ENCODE measurements at regions not wholly inside any gene's neighbourhood (a gene's known extent, or its start where the extent isn't known, plus 50 kb on each side); places are given as distances from the start of the nearest gene placed in this dataset.

DNA sequence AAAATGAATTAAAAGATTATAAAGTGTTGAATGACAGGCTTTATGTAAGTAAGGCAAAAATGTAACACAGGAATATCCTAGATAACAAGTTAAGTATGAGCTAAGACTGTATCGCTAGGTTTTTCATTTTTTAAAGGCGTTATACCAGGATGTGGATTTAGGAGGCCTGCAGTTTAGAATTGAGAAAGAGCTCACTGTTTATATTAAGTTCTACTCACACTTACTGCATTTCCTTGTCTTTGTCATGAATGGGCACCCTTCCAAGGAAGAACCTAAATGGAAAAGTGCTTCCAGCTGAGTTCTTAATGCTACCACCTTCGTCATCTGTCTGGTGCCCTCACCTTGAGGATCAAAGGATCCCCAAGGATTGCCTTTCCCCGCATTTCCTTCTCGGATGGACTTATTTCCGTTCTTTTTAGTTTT, 148.7 kb downstream of the SOX4 start:
- Mint-ChIP-seq H3K4me1 (ENCODE audit: unreplicated experiment) (peaks cover 56% of the 10 kb centered on the region), H3K36me3 (peaks cover 7% of the 10 kb centered on the region), H3K9me3 (no peaks in the 10 kb centered on the region), H3K27me3 (no peaks in the 10 kb centered on the region), H3K4me3 (peak overlapping the region; percentile 7), H3K27ac (peak overlapping the region; percentile 70)
- TF ChIP-seq, protein P1, sequence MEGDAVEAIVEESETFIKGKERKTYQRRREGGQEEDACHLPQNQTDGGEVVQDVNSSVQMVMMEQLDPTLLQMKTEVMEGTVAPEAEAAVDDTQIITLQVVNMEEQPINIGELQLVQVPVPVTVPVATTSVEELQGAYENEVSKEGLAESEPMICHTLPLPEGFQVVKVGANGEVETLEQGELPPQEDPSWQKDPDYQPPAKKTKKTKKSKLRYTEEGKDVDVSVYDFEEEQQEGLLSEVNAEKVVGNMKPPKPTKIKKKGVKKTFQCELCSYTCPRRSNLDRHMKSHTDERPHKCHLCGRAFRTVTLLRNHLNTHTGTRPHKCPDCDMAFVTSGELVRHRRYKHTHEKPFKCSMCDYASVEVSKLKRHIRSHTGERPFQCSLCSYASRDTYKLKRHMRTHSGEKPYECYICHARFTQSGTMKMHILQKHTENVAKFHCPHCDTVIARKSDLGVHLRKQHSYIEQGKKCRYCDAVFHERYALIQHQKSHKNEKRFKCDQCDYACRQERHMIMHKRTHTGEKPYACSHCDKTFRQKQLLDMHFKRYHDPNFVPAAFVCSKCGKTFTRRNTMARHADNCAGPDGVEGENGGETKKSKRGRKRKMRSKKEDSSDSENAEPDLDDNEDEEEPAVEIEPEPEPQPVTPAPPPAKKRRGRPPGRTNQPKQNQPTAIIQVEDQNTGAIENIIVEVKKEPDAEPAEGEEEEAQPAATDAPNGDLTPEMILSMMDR (conservative IDR thresholded peaks at IDR 0.05) = no peak
- no peak for DNase-seq (ENCODE audit: extremely low spot score, unreplicated experiment)

- DNase-seq (ENCODE audit: extremely low spot score, unreplicated experiment) = no peak
- H3K27me3 Mint-ChIP-seq = no peaks in the 10 kb centered on the region
- no peak overlapping the region for H3K4me3 Mint-ChIP-seq
- TF ChIP-seq, protein P1 (conservative IDR thresholded peaks at IDR 0.05) = no peak
- H3K36me3 Mint-ChIP-seq = peaks cover 7% of the 10 kb centered on the region
- peaks cover 56% of the 10 kb centered on the region for H3K4me1 Mint-ChIP-seq (ENCODE audit: unreplicated experiment)
- no peaks in the 10 kb centered on the region for H3K9me3 Mint-ChIP-seq
- H3K27ac Mint-ChIP-seq = no peak overlapping the region
Observed at GRCh38 chr6:21744331-21744730, 150.8 kb downstream of the SOX4 start.

- Mint-ChIP-seq H3K27me3 (no peaks in the 10 kb centered on the region), H3K36me3 (peaks cover 7% of the 10 kb centered on the region), H3K4me1 (ENCODE audit: unreplicated experiment) (peaks cover 55% of the 10 kb centered on the region), H3K9me3 (no peaks in the 10 kb centered on the region), H3K27ac (peak overlapping the region; percentile 50), H3K4me3 (no peak overlapping the region)
- TF ChIP-seq, protein P1 (conservative IDR thresholded peaks at IDR 0.05) = no peak
- DNase-seq (ENCODE audit: extremely low spot score, unreplicated experiment) = no peak
Observed at GRCh38 chr6:21745543-21746337, 152.2 kb downstream of the SOX4 start.

- TF ChIP-seq, protein P1 (conservative IDR thresholded peaks at IDR 0.05) = no peak
- DNase-seq (ENCODE audit: extremely low spot score, unreplicated experiment) = no peak
- Mint-ChIP-seq H3K4me3 (no peak overlapping the region), H3K27ac (no peak overlapping the region), H3K4me1 (ENCODE audit: unreplicated experiment) (peaks cover 51% of the 10 kb centered on the region), H3K36me3 (peaks cover 7% of the 10 kb centered on the region), H3K9me3 (no peaks in the 10 kb centered on the region), H3K27me3 (no peaks in the 10 kb centered on the region)
Observed at GRCh38 chr6:21747441-21747840, 153.9 kb downstream of the SOX4 start.

DNA sequence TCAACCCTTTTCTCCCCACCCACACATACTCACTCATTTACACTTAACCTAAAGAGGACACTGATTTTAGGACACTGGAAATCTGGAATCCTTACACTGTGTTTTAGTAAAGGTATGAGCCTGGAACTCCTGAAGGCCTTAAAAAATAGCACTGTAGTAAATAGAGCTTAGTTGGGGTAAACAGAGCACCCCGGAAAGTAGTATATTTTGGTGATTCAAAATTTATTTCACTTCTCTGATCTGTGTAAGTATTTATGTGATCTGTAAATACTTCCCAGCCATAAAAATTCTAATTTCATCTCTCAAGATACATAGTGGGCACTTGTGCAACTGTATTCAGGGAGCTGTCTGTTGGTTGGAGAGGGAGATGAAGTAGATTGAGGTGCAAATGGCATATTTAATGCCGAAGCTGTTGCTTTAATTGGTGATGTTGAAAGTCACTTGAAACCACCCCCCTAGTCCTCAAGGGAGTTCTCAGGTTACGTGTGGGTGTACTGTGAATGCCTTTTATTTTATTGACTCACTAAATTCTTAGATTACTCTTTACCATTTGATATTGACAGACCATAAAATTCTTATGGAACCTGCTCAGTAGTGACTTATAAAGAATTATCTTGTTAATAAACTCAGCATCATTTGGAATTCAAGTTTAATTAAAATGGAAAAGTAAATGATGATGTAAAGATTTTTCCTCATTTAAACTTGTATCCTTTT, 154.9 kb downstream of the SOX4 start:
- Mint-ChIP-seq H3K36me3 (peaks cover 7% of the 10 kb centered on the region), H3K4me3 (no peak overlapping the region), H3K9me3 (no peaks in the 10 kb centered on the region), H3K27me3 (no peaks in the 10 kb centered on the region), H3K27ac (peak overlapping the region; percentile 25), H3K4me1 (ENCODE audit: unreplicated experiment) (peaks cover 49% of the 10 kb centered on the region)
- TF ChIP-seq, protein P1 (conservative IDR thresholded peaks at IDR 0.05) = no peak
- no peak for DNase-seq (ENCODE audit: extremely low spot score, unreplicated experiment)

Data from type B pancreatic cell (in vitro differentiated cells).